HUES6 (cell line): ENCODE measurements at regions not wholly inside any gene's neighbourhood (a gene's known extent, or its start where the extent isn't known, plus 50 kb on each side); places are given as distances from the start of the nearest gene placed in this dataset.
"Not testable (repeated sequence)": the region's sequence is repeated elsewhere in the genome, so short reads cannot be mapped to it uniquely, and the experiment has no call there.

Experiments used
- H3K27ac ChIP-seq: 2 replicates; pipeline ENCODE4 v1.7.0; 2013; ENCODE audit warnings: low read depth, mild to moderate bottlenecking, low read length, inconsistent platforms
- H3K27me3 ChIP-seq: 2 replicates; pipeline ENCODE4 v1.6.1; 2013; ENCODE audit warnings: low read length; ENCODE audit not compliant: control insufficient read depth, insufficient read depth
- H3K36me3 ChIP-seq: 2 replicates; pipeline ENCODE4 v1.6.1; 2013; ENCODE audit warnings: low read length; ENCODE audit not compliant: control insufficient read depth, insufficient read depth
- H3K4me1 ChIP-seq: 2 replicates; pipeline ENCODE4 v1.6.1; 2013; ENCODE audit warnings: low read length; ENCODE audit not compliant: control insufficient read depth, insufficient read depth
- H3K4me3 ChIP-seq: 2 replicates; pipeline ENCODE4 v1.5.1; 2013; ENCODE audit warnings: low read depth, low read length
- H3K9ac ChIP-seq: one replicate; pipeline ENCODE4 v1.6.1; 2013; ENCODE audit warnings: mild to moderate bottlenecking, low read length
- H3K9me3 ChIP-seq: 2 replicates; pipeline ENCODE4 v1.6.1; 2013; ENCODE audit warnings: low read depth, low read length; ENCODE audit not compliant: control insufficient read depth, insufficient read depth

DNA sequence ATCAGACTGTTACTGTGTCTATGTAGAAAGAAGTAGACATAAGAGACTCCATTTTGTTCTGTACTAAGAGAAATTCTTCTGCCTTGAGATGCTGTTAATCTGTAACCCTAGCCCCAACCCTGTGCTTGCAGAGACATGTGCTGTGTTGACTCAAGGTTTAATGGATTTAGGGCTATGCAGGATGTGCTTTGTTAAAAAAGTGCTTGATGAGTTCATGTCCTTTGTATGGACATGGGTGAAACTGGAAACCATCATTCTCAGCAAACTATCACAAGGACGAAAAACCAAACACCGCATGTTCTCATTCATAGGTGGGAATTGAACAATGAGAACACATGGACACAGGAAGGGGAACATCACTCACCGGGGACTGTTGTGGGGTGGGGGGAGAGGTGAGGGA is 1398.7 kb downstream of the UQCRFS1 start:
- H3K27ac ChIP-seq, H3K9ac ChIP-seq, H3K4me3 ChIP-seq: not testable (repeated sequence)

DNA sequence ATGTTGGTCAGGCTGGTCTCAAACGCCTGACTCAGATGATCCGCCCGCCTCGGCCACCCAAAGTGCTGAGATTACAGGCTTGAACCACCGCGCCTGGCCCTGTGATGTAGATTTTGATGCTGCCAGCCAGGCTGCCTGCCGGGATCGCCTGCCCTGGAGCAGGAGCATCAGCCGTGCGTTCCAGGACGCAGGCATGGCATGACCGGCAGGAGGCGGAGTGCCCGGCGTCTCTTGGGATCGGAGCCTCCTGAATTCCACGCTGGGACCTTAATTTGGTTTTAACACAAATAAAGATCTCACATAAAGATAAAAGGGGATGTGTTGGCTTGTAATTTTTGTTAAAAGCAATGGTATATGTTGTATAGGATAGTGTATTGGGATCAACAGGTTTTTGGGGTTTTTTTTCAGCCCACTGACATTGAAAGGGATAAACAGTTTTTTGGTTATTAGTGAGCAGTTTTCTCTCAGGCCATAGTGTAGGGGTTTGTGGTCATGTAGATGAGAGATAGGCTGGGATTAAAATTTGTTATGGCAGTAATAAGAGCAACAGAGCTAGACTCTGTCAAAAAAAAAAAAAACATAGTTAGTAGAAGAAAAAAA is 1406.4 kb downstream of the UQCRFS1 start:
- H3K4me3 ChIP-seq = no peak overlapping the region
- H3K9ac ChIP-seq = no peak overlapping the region
- H3K27me3 ChIP-seq = no peaks in the 10 kb centered on the region
- H3K27ac ChIP-seq = no peak overlapping the region
- H3K36me3 ChIP-seq = no peaks in the 10 kb centered on the region; the same call in 1 of the 2 replicates
- peaks cover 9% of the 10 kb centered on the region for H3K9me3 ChIP-seq
- no peaks in the 10 kb centered on the region for H3K4me1 ChIP-seq

More for the DNA sequence above, 1398.7 kb downstream of the UQCRFS1 start:
- not testable (repeated sequence) for H3K36me3 ChIP-seq, H3K27me3 ChIP-seq, H3K4me1 ChIP-seq
- H3K9me3 ChIP-seq = peaks cover 18% of the 10 kb centered on the region; the same call in 1 of the 2 replicates

DNA sequence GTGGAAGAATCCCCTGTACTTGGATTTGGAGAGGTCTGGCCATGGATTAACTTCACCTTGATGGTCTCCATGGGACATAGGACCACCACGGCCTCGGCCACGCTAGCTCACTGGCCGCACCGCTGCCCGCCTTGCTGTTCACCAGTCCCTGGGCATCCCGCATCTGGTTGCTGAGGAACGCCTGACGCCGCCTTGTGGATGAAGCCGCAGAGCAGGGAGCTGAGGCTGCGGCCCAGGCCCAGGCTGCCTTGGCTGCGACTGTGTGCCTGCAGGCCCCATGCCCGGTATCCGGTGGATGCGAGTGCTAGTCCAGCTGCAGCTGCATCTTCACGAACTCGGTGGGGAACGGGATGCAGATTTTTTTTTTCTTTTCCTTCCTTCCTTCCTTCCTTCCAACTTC is 1407.1 kb downstream of the UQCRFS1 start:
- peaks cover 10% of the 10 kb centered on the region for H3K9me3 ChIP-seq
- H3K27me3 ChIP-seq = no peaks in the 10 kb centered on the region
- H3K9ac ChIP-seq = no peak overlapping the region
- H3K4me3 ChIP-seq = no peak overlapping the region
- H3K36me3 ChIP-seq = no peaks in the 10 kb centered on the region; the same call in 1 of the 2 replicates
- H3K4me1 ChIP-seq = no peaks in the 10 kb centered on the region
- H3K27ac ChIP-seq = no peak overlapping the region

DNA sequence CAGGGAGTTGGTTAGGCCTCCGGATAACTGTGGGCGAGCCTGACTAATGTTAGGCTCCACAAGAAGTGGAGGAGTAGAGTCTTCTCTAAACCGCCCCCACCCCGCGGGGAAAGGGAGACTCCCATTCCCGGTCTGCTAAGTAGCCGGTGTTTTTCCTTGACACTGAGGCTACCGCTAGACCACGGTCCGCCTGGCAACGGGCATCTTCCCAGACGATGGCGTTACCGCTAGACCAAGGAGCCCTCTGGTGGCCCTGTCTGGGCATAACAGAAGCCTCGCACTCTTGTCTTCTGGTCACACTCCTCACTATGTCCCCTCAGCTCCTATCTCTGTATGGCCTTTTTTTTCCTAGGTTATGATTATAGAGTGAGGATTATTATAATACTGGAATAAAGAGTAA is 1410.7 kb downstream of the UQCRFS1 start:
- not testable (repeated sequence) for H3K4me1 ChIP-seq, H3K27ac ChIP-seq, H3K36me3 ChIP-seq, H3K27me3 ChIP-seq, H3K4me3 ChIP-seq, H3K9ac ChIP-seq
- peaks cover 10% of the 10 kb centered on the region for H3K9me3 ChIP-seq

DNA sequence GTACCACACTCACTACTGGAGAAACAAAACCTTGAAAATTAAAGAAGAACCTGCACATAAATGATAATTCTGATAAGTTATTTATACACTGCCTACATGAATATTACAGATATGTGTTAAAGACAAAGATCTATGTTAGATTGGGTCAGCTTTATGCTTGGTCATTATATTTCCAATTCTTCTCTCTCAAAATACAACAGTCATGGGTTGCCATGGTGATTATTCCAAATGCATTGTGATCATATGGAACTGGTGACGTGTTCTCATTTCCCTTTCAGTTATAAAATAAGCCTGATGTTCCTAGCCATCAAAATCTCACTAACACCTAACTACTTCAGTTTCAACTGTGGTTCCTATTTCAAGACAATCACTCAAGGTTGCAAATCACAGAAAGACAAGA is 1416.4 kb downstream of the UQCRFS1 start:
- Histone ChIP-seq H3K9me3 (0 out of 2 replicates have a peak, but pooled peaks cover 2% of the 10 kb centered on the region), H3K4me1 (no peaks in the 10 kb centered on the region), H3K36me3 (peaks cover 4% of the 10 kb centered on the region; the same call in 1 of the 2 replicates), H3K9ac (no peak overlapping the region), H3K27ac (no peak overlapping the region), H3K27me3 (no peaks in the 10 kb centered on the region), H3K4me3 (no peak overlapping the region)

DNA sequence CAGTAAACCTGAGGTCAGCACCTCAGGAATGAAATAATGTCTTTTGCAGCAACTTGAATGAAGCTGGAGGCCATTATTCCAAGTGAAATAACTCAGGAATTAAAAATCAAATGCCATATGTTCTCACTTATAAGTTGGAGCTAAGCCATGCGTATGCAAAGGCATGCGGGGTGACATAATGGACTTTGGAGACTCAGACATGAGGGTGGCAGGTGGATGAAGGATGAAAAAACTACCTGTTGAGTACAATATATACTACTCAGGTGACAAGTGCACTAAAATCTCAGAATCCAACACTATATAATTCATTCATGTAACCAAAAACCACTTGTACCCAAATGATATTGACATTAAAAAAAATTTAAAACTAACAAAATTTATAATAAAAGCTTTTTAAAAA is 1416.9 kb downstream of the UQCRFS1 start:
- peaks cover 4% of the 10 kb centered on the region; the same call in 1 of the 2 replicates for H3K36me3 ChIP-seq
- H3K4me3 ChIP-seq = no peak overlapping the region
- no peak overlapping the region for H3K27ac ChIP-seq
- no peak overlapping the region for H3K9ac ChIP-seq
- no peaks in the 10 kb centered on the region for H3K4me1 ChIP-seq
- H3K27me3 ChIP-seq = no peaks in the 10 kb centered on the region
- H3K9me3 ChIP-seq = 0 out of 2 replicates have a peak, but pooled peaks cover 2% of the 10 kb centered on the region

DNA sequence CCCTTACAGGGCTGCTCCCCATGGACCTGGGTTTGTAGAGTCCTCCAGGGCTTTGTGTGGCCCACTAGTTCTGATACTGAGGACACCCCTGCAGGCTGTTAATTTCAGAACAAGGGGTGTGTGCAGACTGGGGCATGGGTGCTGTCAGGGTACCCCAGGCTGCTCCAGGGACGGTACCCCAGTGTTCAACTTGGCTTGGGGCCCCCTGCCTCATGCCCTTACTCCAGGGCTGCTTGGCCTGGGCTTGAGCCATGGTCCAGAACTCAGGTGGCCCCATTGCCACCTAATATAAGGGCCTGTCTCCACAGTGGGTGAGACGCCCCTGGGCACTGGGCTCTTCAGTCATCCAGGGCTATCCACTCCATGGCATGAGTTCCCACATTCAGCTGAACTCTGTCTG is 1417.6 kb downstream of the UQCRFS1 start:
- Histone ChIP-seq H3K9me3 (no peaks in the 10 kb centered on the region), H3K9ac (no peak overlapping the region), H3K27me3 (no peaks in the 10 kb centered on the region), H3K36me3 (peaks cover 4% of the 10 kb centered on the region; the same call in 1 of the 2 replicates), H3K4me3 (no peak overlapping the region), H3K4me1 (no peaks in the 10 kb centered on the region), H3K27ac (no peak overlapping the region)

DNA sequence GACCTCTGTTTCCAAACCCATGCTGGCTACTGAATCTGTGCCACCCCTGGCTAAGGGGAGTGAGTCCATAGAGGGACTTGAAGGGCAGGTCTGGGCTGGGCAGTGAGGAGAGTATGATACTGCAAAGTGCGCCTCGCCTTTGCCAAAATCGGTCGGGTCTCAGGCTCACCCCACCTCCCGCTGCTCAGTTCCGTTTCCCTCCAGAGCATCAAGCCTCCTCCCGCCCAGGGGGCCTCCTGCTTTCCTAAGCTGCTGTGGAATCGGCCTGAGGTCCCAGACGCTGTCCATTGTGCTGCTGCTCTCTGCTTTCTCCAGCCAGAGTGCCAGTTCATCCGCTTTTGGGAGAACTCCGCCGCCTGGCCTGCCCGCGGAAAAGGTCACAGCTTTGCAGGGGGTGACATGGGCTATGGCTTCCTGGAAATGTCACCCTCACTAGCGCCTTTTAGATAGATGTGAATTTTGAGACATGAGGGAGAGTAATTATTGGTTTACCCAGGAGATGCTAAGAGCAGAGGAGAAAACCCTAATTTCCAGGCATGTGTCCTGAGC is 1418.4 kb downstream of the UQCRFS1 start:
- Histone ChIP-seq H3K27me3 (no peaks in the 10 kb centered on the region), H3K9me3 (no peaks in the 10 kb centered on the region), H3K4me3 (peak overlapping the region; percentile 97), H3K36me3 (peaks cover 4% of the 10 kb centered on the region; the same call in 1 of the 2 replicates), H3K9ac (peak overlapping the region; percentile 83), H3K27ac (no peak overlapping the region), H3K4me1 (no peaks in the 10 kb centered on the region)

DNA sequence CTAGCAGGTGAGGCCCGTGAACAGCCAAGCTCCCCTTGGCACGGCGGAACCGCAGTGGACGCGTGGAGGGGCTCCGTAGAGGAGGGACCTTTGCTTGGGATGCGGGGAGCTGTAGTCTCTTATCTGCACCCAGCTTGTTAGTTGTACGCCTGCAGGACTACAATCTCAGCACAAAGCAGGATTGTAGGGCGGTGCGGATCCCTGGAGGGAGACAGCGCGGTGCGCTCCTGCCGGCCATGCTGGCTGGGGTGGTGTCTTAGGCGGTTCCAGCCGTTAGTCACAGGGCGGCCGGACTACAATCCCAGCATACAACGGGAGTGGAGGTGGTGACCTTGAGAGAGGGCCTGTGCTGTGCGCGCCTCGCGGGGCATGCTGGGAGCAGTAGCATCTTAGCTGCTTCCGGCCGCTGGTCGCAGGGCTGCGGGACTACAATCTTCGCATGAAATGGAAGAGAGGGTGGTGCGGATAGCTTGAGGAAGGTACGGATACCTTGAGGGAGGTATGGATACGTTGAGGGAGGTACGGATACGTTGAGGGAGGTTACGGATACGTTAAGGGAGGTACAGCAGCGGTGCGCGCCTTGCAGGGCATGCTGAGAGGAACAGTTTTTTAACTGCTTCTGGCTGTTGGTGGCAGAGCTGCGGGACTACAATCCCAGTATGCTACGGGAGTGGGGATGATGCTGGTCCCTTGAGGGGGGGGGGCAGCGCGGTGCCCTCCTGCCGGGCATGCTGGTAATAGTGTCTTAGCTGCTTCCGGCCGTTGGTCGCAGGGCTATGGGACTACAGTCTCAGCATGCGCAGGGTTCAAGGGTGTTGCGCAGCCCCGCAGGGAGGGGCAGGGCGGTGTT is 1419.1 kb downstream of the UQCRFS1 start:
- Histone ChIP-seq H3K4me3 (peak overlapping the region; percentile 97), H3K36me3 (peaks cover 4% of the 10 kb centered on the region; the same call in 1 of the 2 replicates), H3K4me1 (no peaks in the 10 kb centered on the region), H3K27ac (peak overlapping the region; percentile 75), H3K9ac (peak overlapping the region; percentile 83), H3K27me3 (no peaks in the 10 kb centered on the region), H3K9me3 (no peaks in the 10 kb centered on the region)

DNA sequence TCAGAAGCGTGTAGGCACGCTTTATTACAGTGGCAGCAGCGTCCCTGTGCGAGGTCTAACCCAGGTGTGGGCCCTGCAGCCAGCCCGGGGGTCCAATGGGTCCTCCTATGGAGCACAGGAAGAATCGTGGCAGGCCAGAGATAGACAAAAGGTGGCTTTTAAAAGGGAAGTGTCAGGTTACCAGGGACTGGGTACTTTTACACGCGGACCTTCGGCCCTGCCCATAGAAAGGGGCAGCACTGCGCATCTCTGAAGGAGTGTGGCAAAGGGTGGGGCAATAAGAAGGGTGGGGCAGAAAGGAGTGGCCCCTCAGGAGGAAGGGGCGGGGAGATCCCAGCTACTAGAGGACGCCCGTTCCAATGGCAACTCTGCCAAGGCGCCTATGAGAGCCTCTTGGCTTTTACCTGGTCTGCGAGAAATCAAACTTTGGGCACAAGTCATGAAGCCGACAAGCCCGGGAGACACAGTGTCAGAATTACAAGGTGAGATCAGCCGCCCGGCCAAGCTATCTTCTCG is 1419.8 kb downstream of the UQCRFS1 start:
- peaks cover 4% of the 10 kb centered on the region; the same call in 1 of the 2 replicates for H3K36me3 ChIP-seq
- H3K4me3 ChIP-seq = peak overlapping the region; percentile 97
- no peaks in the 10 kb centered on the region for H3K27me3 ChIP-seq
- no peaks in the 10 kb centered on the region for H3K4me1 ChIP-seq
- H3K9ac ChIP-seq = peak overlapping the region; percentile 83
- peak overlapping the region; percentile 75; the same call in 1 of the 2 replicates for H3K27ac ChIP-seq
- no peaks in the 10 kb centered on the region for H3K9me3 ChIP-seq
